Myocyte (in vitro differentiated cells): ENCODE measurements at regions not wholly inside any gene's neighbourhood (a gene's known extent, or its start where the extent isn't known, plus 50 kb on each side); places are given as distances from the start of the nearest gene placed in this dataset.
A peak's percentile ranks its signal among the peaks of the same experiment; 100 is the strongest.

Experiments used
- DNase-seq: peaks from one replicate; pipeline ENCODE4 v3.0.0-alpha.2; 2012; ENCODE audit warnings: low read depth

- DNase-seq: peak; percentile 18
These were observed 99.5 kb upstream of the SLC4A4 start for GRCh38 chr4:71239365-71239764.

GRCh38 chr4:71240094-71240493 is 98.7 kb upstream of the SLC4A4 start:
- DNase-seq: no peak

DNA sequence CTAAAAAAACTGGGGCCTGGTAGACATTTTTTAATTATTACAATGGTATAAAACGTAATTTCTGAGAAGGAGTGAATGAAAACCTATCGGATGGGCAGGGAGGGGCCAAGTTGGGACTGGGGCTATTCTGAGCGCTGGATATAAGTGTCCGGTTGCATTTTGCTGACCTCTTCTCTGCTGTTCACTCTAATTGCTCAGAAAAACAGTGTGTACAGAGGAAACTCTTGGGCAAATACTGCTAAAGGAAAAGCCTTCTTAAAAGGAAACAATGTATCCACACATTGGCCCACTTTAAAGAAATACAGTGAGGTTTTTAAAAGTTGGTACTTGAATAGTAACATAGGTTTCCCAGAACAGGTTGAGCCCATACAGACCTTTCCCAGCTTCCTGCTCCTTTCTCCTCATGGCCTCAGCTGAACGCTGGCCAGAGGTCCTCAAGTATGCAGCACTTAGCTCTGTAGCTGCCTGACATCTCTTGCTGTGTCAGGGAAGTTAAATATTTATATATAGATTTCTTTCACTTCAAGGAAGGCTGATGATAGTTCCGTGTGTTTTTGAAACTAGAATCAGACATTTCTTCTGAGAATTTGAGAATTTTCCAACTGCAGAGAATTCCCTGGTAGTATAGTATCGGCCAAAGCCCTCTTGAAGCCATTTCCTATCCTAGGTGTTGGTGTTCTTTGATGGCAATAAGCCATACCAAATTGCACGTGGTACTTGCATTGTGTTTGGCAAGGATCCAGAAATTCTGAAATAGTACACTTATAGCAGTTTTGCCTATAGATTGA is 97.1 kb upstream of the SLC4A4 start:
- DNase-seq: peak; percentile 26

DNA sequence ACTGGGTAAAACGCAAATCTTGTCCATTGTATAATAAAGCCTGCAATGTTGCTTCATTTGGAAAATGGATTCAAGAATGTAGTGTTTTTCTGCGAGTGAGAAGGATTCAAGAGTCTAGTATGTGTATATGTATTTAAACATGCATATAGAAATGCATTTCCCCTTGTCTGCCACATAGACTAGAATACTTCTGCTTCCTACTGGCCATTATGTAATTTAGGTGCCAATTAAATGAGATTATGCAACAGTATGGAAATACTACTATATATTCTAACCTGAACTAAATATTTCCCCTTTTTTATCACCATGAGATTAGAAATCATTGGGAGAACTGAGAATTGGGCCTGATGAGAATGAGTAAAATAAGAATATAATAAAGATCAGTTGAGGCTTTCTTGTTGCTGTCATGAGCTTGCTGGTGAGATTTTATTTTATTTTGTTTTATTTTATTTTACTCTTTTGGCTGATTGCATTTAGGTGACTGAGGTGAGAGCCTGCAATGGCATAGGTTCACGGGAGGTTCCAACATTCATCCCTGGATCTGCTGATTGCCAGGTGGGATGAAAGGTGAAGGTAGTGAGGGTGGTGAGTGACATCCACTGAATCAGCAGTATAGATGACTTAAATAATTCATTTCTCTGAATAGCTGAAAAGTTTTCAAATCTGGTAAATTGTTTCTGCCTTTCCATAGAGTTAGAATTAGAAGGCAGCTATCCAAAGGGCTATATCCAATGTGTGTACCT is 95.6 kb upstream of the SLC4A4 start:
- no peak for DNase-seq

DNA sequence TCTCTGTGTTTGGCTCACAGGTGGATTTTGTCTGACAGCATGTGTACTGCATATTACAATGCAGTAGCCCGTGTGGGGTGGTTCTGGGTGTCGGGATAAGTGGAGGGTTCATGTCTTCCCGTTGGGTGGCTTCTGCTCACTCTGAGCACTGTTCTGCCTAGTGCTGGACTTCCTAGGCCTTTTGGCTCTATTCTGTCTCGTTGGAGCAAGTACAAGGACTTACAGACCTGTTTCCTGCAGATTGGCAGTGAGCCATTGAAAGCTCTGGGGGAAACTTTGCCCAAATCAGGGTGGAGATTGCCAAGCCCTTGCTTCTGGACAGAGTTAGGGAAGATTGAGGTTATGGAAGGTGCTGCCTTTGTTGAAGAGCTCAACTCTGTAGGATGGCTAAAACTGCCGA is 91.1 kb upstream of the SLC4A4 start:
- no peak for DNase-seq

DNA sequence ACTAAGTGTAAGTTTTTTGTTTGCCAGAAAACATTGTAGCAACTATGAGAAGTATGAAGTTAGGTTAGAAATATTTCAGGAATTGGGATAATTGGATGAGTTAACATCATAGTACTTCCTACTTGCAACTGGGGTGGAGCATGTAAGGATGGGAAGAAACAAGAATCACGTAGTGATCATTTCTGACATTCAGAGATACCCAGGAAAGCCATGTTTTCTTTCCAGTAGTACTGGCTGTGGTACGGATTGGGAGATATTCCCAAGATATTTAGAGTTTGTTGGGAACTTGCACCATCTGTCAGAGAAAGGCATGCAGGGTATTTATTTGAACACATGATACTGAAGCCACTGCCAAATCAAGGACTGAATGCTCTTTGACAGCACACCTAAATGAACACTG is 87.6 kb upstream of the SLC4A4 start:
- DNase-seq: peak; percentile 68

DNA sequence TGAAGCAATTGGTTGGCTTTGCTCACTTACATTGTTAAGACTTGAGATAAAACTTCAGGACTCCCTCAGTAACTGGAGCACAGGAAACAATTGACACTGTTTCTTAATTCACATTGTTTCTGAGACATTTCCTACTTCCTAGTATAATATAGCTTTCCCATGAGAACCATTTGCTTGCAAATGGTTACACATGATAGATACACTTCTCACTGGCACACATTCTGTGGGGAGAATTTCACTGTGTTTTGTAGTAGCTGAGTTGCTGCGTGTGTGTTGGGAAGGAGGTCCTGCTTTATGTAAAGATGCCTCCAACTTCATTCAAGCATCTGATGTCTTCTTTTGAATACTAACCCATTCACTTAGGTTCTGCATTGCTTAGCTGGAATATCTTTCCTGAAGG is 85.3 kb upstream of the SLC4A4 start:
- no peak for DNase-seq

- DNase-seq: no peak
These were observed 84.3 kb upstream of the SLC4A4 start for GRCh38 chr4:71254451-71255012.

DNA sequence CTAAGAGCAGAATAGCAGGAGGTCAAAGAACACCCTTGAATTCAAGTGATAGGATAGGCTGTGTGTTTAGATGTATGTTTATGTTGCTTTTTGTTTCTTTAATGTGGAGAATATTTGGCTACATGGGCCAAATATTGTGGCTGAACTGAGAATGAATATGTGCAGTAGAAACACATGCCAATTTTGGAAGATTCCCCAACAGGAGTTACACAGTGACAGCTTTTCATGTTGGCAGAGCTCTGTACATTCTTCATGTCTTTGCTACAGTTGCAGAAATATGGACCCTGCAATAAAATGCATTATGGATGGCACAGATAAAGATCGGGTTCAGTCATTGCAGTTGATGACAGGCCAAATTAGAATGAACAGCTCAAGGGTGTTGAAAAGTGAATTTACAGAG is 82.8 kb upstream of the SLC4A4 start:
- DNase-seq: no peak

DNA sequence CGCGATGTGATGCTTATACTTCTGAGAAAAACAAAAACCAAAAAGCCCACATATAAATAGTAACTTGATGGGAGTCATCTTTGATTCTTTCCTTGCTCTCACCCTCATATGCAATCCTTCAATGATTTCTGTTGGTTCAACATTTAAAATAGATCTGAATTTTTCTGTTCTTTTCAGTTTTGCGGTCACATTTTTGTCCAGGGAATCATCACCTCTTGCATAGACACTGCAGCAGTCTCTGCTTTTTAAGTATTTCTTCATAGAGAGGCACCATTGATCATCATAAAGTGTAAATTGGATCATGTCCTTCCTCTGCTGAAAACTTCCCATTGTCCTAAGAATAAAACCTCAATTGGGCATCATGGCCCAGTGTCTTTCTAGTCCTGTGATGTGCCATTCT is 81.1 kb upstream of the SLC4A4 start:
- DNase-seq: no peak

DNA sequence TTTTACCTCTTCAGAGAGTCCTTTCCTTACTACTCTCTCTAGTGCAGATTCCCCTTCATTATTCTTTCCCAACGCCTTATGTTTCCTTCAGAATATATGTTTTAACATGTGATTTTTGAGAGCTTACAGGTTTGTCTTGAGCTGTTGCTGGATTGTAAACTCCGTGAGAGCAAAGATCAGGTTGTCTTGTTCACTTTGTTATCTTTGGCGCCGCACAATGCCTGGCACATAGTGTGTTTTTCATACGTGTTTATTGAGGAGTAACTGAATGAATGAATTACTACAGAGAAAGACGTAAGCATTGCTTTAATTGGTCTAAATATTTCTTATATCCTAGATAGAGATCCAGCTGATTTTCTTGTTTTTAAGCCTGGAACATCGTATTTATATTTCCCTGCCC is 80.5 kb upstream of the SLC4A4 start:
- no peak for DNase-seq

DNA sequence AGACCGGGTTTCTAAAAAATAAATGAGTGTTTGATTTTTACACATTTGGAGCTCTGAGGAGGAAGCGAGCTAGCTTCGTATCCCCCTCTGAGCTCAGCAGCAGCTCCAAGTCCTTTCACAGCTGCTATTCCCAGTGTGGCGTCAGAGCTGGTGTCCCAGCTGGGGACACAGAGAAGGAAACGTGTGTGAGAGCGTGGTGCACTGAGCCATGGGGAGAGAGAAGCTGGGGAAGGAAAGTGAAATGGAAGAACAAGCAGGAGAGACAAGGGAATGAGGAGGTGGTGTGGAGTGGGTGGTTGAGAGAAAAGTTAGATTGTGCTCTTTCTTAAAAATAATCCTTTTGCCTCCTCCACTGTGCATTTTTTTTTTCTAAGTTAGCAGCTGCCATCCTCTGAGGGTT is 79.5 kb upstream of the SLC4A4 start:
- peak; percentile 49 for DNase-seq

GRCh38 chr4:71259911-71260331 is 78.9 kb upstream of the SLC4A4 start:
- DNase-seq: no peak

DNA sequence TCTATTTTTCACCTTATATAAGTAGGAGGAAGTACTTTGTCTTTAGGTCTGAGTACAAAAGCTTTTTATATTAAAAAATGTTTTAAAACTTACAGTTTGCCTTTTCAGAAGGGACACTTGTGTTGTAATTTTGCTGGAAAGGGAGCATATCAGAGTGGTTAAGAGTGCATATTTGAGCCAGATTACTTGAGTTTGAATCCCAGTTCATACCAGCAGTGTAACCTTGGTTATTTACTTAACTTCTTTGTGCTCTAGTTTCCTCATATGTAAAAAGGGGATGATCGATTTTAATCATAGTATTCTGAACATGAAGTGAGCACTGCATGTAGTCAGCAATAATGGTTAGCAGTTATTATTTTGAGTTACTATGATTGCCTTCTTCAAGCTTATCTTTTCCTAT is 78.3 kb upstream of the SLC4A4 start:
- no peak for DNase-seq

- no peak for DNase-seq
These were observed 77.8 kb upstream of the SLC4A4 start for GRCh38 chr4:71261001-71261400.

GRCh38 chr4:71261633-71262121 is 77.1 kb upstream of the SLC4A4 start:
- peak; percentile 80 for DNase-seq

DNA sequence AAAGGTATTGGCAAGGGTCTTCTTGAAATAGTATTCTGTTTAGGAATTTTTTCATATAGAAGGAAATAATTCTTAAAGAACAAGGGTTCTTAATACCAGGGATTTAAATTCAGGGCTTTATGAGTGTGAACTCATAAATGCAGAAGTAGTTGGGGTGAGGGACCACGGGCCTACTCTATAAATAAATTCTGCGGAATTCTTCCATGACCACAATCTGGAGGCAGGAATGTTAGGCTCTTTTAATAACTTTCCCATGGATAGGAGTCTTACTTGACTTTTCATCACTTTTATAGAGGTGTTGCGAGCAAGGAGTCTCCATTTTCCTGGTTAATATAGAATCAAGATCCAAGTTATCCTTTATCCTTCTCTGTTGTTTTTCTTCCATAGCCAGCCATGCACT is 76.7 kb upstream of the SLC4A4 start:
- DNase-seq: peak; percentile 83

- DNase-seq: peak; percentile 56
These were observed 72.6 kb upstream of the SLC4A4 start for GRCh38 chr4:71266090-71266794.

GRCh38 chr4:71267244-71267643 is 71.6 kb upstream of the SLC4A4 start:
- DNase-seq: no peak

DNA sequence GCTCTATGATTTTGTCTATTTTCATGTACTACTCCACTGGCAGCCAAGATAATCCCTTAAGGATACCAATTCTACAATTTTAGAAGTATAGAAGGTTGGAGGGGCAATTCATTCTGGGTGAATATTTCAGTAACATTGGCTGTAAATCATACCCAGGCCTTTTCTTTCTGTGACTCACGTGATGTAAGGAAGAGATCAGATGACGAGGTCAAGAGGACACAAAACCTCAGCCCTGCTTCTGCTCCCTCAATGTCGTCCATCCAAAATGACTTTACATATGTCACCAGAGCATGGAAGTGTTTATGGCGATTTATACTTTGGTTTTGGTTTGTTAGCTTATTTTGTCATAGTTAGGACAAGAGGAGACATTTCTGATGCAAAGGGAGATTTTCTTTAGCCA is 70.7 kb upstream of the SLC4A4 start:
- DNase-seq: peak; percentile 50

DNA sequence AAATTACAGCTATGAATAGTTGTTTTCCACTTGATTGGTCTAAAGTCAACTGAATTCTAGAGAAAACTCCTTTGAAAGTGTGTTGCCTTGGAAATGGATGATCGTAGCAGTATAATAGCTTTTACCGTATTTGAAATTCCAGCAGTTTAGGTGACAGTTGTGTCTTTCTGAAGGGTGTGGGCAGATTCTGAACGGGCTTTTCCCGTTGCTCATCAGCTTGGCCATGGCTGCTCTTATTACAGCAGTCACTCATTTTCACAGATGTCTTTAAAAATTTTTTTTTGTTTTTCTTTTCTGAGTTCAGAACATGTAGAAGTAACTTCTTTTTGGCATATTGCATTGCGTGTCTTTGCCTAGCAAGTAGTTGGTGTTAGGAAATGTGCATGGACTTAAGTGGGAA is 69.6 kb upstream of the SLC4A4 start:
- peak; percentile 55 for DNase-seq

DNA sequence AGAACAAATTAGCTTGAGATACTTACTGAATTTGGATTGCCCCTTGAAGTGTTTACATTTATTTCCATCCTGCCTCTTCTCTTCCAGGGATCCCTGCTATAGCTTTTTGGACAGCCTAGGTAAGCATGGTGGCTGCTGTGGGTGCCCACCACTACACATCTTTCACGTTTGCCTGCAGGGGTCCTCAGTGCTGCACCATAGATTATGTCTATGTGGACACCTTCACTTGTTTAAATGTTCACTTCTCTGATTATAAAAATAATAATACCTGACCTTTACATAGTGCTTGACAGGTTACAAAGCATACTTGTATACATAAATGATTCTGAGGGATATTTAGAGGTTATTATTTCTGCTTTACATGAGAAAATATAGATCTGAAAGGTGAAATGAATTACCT is 67.9 kb upstream of the SLC4A4 start:
- peak; percentile 67 for DNase-seq
